ENCODE measurements at regions not wholly inside any gene's neighbourhood (a gene's known extent, or its start where the extent isn't known, plus 50 kb on each side); places are given as distances from the start of the nearest gene placed in this dataset.
A peak's percentile ranks its signal among the peaks of the same experiment; 100 is the strongest.

GRCh38 chr11:27771516-27771915, 71.3 kb upstream of the BDNF start:
- intact Hi-C loops (cut with micrococcal nuclease) = no loop called here
- TF ChIP-seq EZH2phosphoT487 (IDR thresholded peaks at IDR 0.05; ENCODE audit: borderline replicate concordance) (no peak), CTCF (IDR thresholded peaks at IDR 0.05 in 2 of 3, conservative IDR thresholded peaks at IDR 0.05 in 1 of 3; ENCODE audit: borderline replicate concordance in 1 of 3, insufficient read depth in 1 of 3, low read depth in 2 of 3, low read length in 2 of 3) (no peak), EZH2 (IDR thresholded peaks at IDR 0.05) (no peak), TCF7L2 (IDR thresholded peaks at IDR 0.05; ENCODE audit: borderline replicate concordance, extremely low read depth, insufficient read depth, insufficient read length) (no peak), RAD21 (IDR thresholded peaks at IDR 0.05; ENCODE audit: low read depth) (no peak), ZNF274 (IDR thresholded peaks at IDR 0.05; ENCODE audit: low read depth, low read length) (no peak), SIN3A (IDR thresholded peaks at IDR 0.05; ENCODE audit: low read depth) (no peak), JUND (IDR thresholded peaks at IDR 0.05) (no peak), YY1 (IDR thresholded peaks at IDR 0.05; ENCODE audit: extremely low read depth, insufficient replicate concordance, low read depth, low read length) (no peak)
- Histone ChIP-seq H3K9me2 (ENCODE audit: insufficient read depth) (no peaks in the 10 kb centered on the region), H3K4me1 (ENCODE audit: control insufficient read depth in 1 of 2, insufficient read depth in 2 of 2, low read length in 2 of 2) (peaks cover 22 to 31% of the 10 kb centered on the region in 2 experiments), H3K9ac (ENCODE audit: low read length) (no peak overlapping the region), H3K27ac (ENCODE audit: low read depth, low read length) (no peak overlapping the region), H3K27me3 (ENCODE audit: insufficient read depth, low read length) (no peaks in the 10 kb centered on the region), H3K79me2 (ENCODE audit: insufficient read depth, low read length) (no peaks in the 10 kb centered on the region), H2AFZ (ENCODE audit: low read depth, low read length, poor library complexity, severe bottlenecking) (peak overlapping the region; percentile 24), H3K9me3 (ENCODE audit: control insufficient read depth in 1 of 2, insufficient read depth in 1 of 2, low read depth in 1 of 2, low read length in 2 of 2) (no peaks in the 10 kb centered on the region), H3K4me3 (replicated peaks in 1 of 2; ENCODE audit: low read depth in 1 of 2, low read length in 2 of 2) (no peak overlapping the region), H3K36me3 (ENCODE audit: control insufficient read depth in 1 of 2, insufficient read depth in 2 of 2, low read length in 2 of 2) (no peaks in the 10 kb centered on the region), H3K4me2 (ENCODE audit: low read length) (peak overlapping the region; percentile 56), H4K20me1 (ENCODE audit: insufficient read depth) (no peaks in the 10 kb centered on the region)
- ChIA-PET RAD21 (ENCODE audit: low non-redundant PET in 1 of 2, low total read pairs in 2 of 2, uncharacterized antibody in 2 of 2, unreplicated experiment in 2 of 2) (no interaction called here), CTCF (no interaction called here), POLR2A (no interaction called here)
- DNase-seq (ENCODE audit: low read depth, low spot score) (no peak), ATAC-seq (no peak)
- no TSS peak for BruUV-seq (replicated peaks)
